CD4-positive, alpha-beta T cell treated with Interleukin-10 for 1 hour (primary cell): ENCODE measurements at regions not wholly inside any gene's neighbourhood (a gene's known extent, or its start where the extent isn't known, plus 50 kb on each side); places are given as distances from the start of the nearest gene placed in this dataset.
"Not testable (repeated sequence)": the region's sequence is repeated elsewhere in the genome, so short reads cannot be mapped to it uniquely, and the experiment has no call there.

Source experiments
- DNase-seq: peaks from one replicate; pipeline ENCODE4 v3.0.0-alpha.2; 2020

- no peak for DNase-seq
Measured at GRCh38 chr1:25130895-25131294, 101.4 kb downstream of the SYF2 start.

GRCh38 chr1:25129380-25129779 lies 102.9 kb downstream of the SYF2 start:
- no peak for DNase-seq

- DNase-seq: no peak
Measured at GRCh38 chr1:25128121-25128621, 104.1 kb downstream of the SYF2 start.

GRCh38 chr1:25126562-25126961 lies 105.7 kb downstream of the SYF2 start:
- DNase-seq: no peak

GRCh38 chr1:25123551-25123950 lies 108.8 kb downstream of the SYF2 start:
- no peak for DNase-seq

- no peak for DNase-seq
Measured at GRCh38 chr1:25122747-25123146, 109.6 kb downstream of the SYF2 start.

GRCh38 chr1:25120281-25120680 lies 112.0 kb downstream of the SYF2 start:
- no peak for DNase-seq

GRCh38 chr1:25118546-25118945 lies 113.8 kb downstream of the SYF2 start:
- no peak for DNase-seq

- peak; percentile 18 for DNase-seq
Measured at GRCh38 chr1:25117233-25117823, 115.0 kb downstream of the SYF2 start.

- no peak for DNase-seq
Measured at GRCh38 chr1:25116832-25117231, 115.5 kb downstream of the SYF2 start.

GRCh38 chr1:25116117-25116516 lies 116.2 kb downstream of the SYF2 start:
- not testable (repeated sequence) for DNase-seq

GRCh38 chr1:25113731-25114130 lies 118.6 kb downstream of the SYF2 start:
- no peak for DNase-seq

- no peak for DNase-seq
Measured at GRCh38 chr1:25113086-25113485, 119.2 kb downstream of the SYF2 start.

- no peak for DNase-seq
Measured at GRCh38 chr1:25112400-25112799, 119.9 kb downstream of the SYF2 start.

- no peak for DNase-seq
Measured at GRCh38 chr1:25111706-25112105, 120.6 kb downstream of the SYF2 start.

GRCh38 chr1:25110485-25110884 lies 121.8 kb downstream of the SYF2 start:
- DNase-seq: no peak

GRCh38 chr1:25110036-25110435 lies 122.3 kb downstream of the SYF2 start:
- DNase-seq: no peak

- DNase-seq: peak; percentile 59
Measured at GRCh38 chr1:25109531-25109951, 122.8 kb downstream of the SYF2 start.

GRCh38 chr1:25107643-25108010 lies 124.7 kb downstream of the SYF2 start:
- no peak for DNase-seq

- no peak for DNase-seq
Measured at GRCh38 chr1:25106976-25107642, 125.2 kb downstream of the SYF2 start.

GRCh38 chr1:25106352-25106751 lies 126.0 kb downstream of the SYF2 start:
- DNase-seq: no peak

GRCh38 chr1:25105836-25106235 lies 126.5 kb downstream of the SYF2 start:
- no peak for DNase-seq

- no peak for DNase-seq
Measured at GRCh38 chr1:25104932-25105561, 127.3 kb downstream of the SYF2 start.

- DNase-seq: no peak
Measured at GRCh38 chr1:25103164-25103795, 129.0 kb downstream of the SYF2 start.
